ENCODE measurements at regions not wholly inside any gene's neighbourhood (a gene's known extent, or its start where the extent isn't known, plus 50 kb on each side); places are given as distances from the start of the nearest gene placed in this dataset.

- no peak for TF ChIP-seq CTCF (IDR thresholded peaks at IDR 0.05; ENCODE audit: insufficient read depth, low read depth, low read length)
- no peak for TF ChIP-seq EZH2 (IDR thresholded peaks at IDR 0.05; ENCODE audit: insufficient read depth, low read length)
Observed at GRCh38 chr2:217673627-217674026, 329.2 kb downstream of the TNS1 start.
